Left lung (tissue), 4 donors: ENCODE measurements at regions not wholly inside any gene's neighbourhood (a gene's known extent, or its start where the extent isn't known, plus 50 kb on each side); places are given as distances from the start of the nearest gene placed in this dataset.
"Not testable (repeated sequence)": the region's sequence is repeated elsewhere in the genome, so short reads cannot be mapped to it uniquely, and the experiment has no call there.

Experiments used
- ATAC-seq: fragments of 200-7000 bp; cut with Tn5 transposase; one replicate; pipeline ENCODE4 v1.9.1; 2020; ENCODE audit warnings: moderate library complexity
- DNase-seq, 4 donors: peaks; one replicate each; pipeline ENCODE4 v3.0.0-alpha.2; 2013 to 2020
- H3K27ac ChIP-seq, 2 donors: fragments of 200-600 bp; sonication (generic) in 1 of 2; one replicate each; pipeline versions ENCODE4 v1.5.0 to v1.8.0; 2020 to 2021
- H3K27me3 ChIP-seq, 2 donors: fragments of 200-600 bp; sonication (generic) in 1 of 2; one replicate each; pipeline versions ENCODE4 v1.5.0 to v1.8.0; 2020 to 2021
- H3K36me3 ChIP-seq, 2 donors: fragments of 200-600 bp; sonication (generic) in 1 of 2; one replicate each; pipeline versions ENCODE4 v1.5.0 to v1.8.0; 2020 to 2021
- H3K4me1 ChIP-seq, 2 donors: fragments of 200-600 bp; one replicate each; pipeline ENCODE4 v1.8.0; 2021
- H3K4me3 ChIP-seq, 2 donors: fragments of 200-600 bp; sonication (generic) in 1 of 2; one replicate each; pipeline versions ENCODE4 v1.5.0 to v1.8.0; 2020 to 2021; ENCODE audit warnings: mild to moderate bottlenecking in 1 of 2
- H3K9me3 ChIP-seq, 2 donors: fragments of 200-600 bp; sonication (generic) in 1 of 2; one replicate each; pipeline versions ENCODE4 v1.5.0 to v1.8.0; 2020 to 2021
- intact Hi-C, 2 donors: fragments of 100-400 bp; cut with DNase I; formaldehyde crosslinking; loops; one replicate each; pipeline versions ENCODE4 v1.11.2 to v1.14.2; 2022
- donor health status: DM: no; HTN: yes; CAD: no.
- donor health status: DM: no; HTN: no; CAD: no.

GRCh38 chr21:9655221-9655620 is 866.2 kb upstream of the TPTE start:
- ATAC-seq, DNase-seq, H3K27ac ChIP-seq, intact Hi-C loops, H3K4me3 ChIP-seq, H3K36me3 ChIP-seq, H3K27me3 ChIP-seq, H3K4me1 ChIP-seq: not testable (repeated sequence)
- peaks cover 0 to 24% of the 10 kb centered on the region in 2 donors for H3K9me3 ChIP-seq

- DNase-seq, H3K4me1 ChIP-seq, H3K4me3 ChIP-seq, intact Hi-C loops, H3K27ac ChIP-seq, ATAC-seq, H3K27me3 ChIP-seq, H3K36me3 ChIP-seq: not testable (repeated sequence)
- H3K9me3 ChIP-seq, result peaks cover 0 to 24% of the 10 kb centered on the region in 2 donors
Observed at GRCh38 chr21:9656455-9656854, 864.9 kb upstream of the TPTE start.

GRCh38 chr21:9657779-9658178 is 863.6 kb upstream of the TPTE start:
- H3K36me3 ChIP-seq, H3K4me1 ChIP-seq, ATAC-seq, H3K4me3 ChIP-seq, H3K27ac ChIP-seq, intact Hi-C loops, H3K27me3 ChIP-seq: not testable (repeated sequence)
- H3K9me3 ChIP-seq, result peaks cover 0 to 24% of the 10 kb centered on the region in 2 donors
- DNase-seq, result peak in 1 of 4 donors; percentile 17

- H3K36me3 ChIP-seq, intact Hi-C loops, H3K4me1 ChIP-seq, H3K27ac ChIP-seq, H3K4me3 ChIP-seq, H3K27me3 ChIP-seq, DNase-seq, ATAC-seq: not testable (repeated sequence)
- peaks cover 0 to 15% of the 10 kb centered on the region in 2 donors for H3K9me3 ChIP-seq
Observed at GRCh38 chr21:9659877-9660276, 861.5 kb upstream of the TPTE start.

GRCh38 chr21:9663914-9664729 is 857.3 kb upstream of the TPTE start:
- ATAC-seq, H3K4me3 ChIP-seq, H3K27ac ChIP-seq, H3K27me3 ChIP-seq, H3K36me3 ChIP-seq, intact Hi-C loops, H3K9me3 ChIP-seq, H3K4me1 ChIP-seq: not testable (repeated sequence)
- peak in 1 of 4 donors; percentile 77 for DNase-seq

- H3K27ac ChIP-seq, H3K36me3 ChIP-seq, H3K9me3 ChIP-seq, H3K4me3 ChIP-seq, H3K4me1 ChIP-seq, intact Hi-C loops, ATAC-seq, H3K27me3 ChIP-seq: not testable (repeated sequence)
- DNase-seq, result peak in 1 of 4 donors; percentile 68
Observed at GRCh38 chr21:9675811-9676210, 845.6 kb upstream of the TPTE start.

GRCh38 chr21:9679029-9679428 is 842.4 kb upstream of the TPTE start:
- intact Hi-C loops, H3K27ac ChIP-seq, H3K4me3 ChIP-seq, H3K4me1 ChIP-seq, ATAC-seq, H3K27me3 ChIP-seq, H3K36me3 ChIP-seq, H3K9me3 ChIP-seq: not testable (repeated sequence)
- DNase-seq, result peak in 1 of 4 donors; percentile 72

- H3K27ac ChIP-seq, H3K36me3 ChIP-seq, H3K9me3 ChIP-seq, H3K4me1 ChIP-seq, ATAC-seq, intact Hi-C loops, H3K4me3 ChIP-seq, H3K27me3 ChIP-seq, DNase-seq: not testable (repeated sequence)
Observed at GRCh38 chr21:9688945-9689344, 832.4 kb upstream of the TPTE start.

GRCh38 chr21:9690981-9691380 is 830.4 kb upstream of the TPTE start:
- DNase-seq, H3K9me3 ChIP-seq, ATAC-seq, H3K4me1 ChIP-seq, H3K27ac ChIP-seq, H3K27me3 ChIP-seq, intact Hi-C loops, H3K4me3 ChIP-seq, H3K36me3 ChIP-seq: not testable (repeated sequence)

GRCh38 chr21:9695759-9696158 is 825.6 kb upstream of the TPTE start:
- H3K36me3 ChIP-seq, H3K4me3 ChIP-seq, H3K27me3 ChIP-seq, H3K4me1 ChIP-seq, H3K9me3 ChIP-seq, ATAC-seq, H3K27ac ChIP-seq, DNase-seq, intact Hi-C loops: not testable (repeated sequence)

- H3K9me3 ChIP-seq, H3K36me3 ChIP-seq, H3K4me1 ChIP-seq, H3K4me3 ChIP-seq, H3K27me3 ChIP-seq, intact Hi-C loops, ATAC-seq, H3K27ac ChIP-seq: not testable (repeated sequence)
- DNase-seq, result peak in 1 of 4 donors; percentile 75
Observed at GRCh38 chr21:9697751-9698150, 823.6 kb upstream of the TPTE start.

- H3K4me3 ChIP-seq, H3K4me1 ChIP-seq, H3K27me3 ChIP-seq, H3K27ac ChIP-seq, intact Hi-C loops, H3K36me3 ChIP-seq, ATAC-seq, H3K9me3 ChIP-seq: not testable (repeated sequence)
- peak in 1 of 4 donors; percentile 78 for DNase-seq
Observed at GRCh38 chr21:9705016-9705415, 816.4 kb upstream of the TPTE start.

- H3K4me1 ChIP-seq, H3K9me3 ChIP-seq, H3K27ac ChIP-seq, H3K27me3 ChIP-seq, H3K4me3 ChIP-seq, H3K36me3 ChIP-seq, ATAC-seq, intact Hi-C loops: not testable (repeated sequence)
- DNase-seq, result peak in 1 of 4 donors; percentile 45
Observed at GRCh38 chr21:9705455-9705854, 815.9 kb upstream of the TPTE start.

- H3K4me1 ChIP-seq, H3K27ac ChIP-seq, ATAC-seq, H3K4me3 ChIP-seq, H3K27me3 ChIP-seq, H3K36me3 ChIP-seq, DNase-seq, intact Hi-C loops: not testable (repeated sequence)
- H3K9me3 ChIP-seq, result peaks cover 8 to 48% of the 10 kb centered on the region in 2 donors
Observed at GRCh38 chr21:9724542-9724941, 796.8 kb upstream of the TPTE start.
